ENCODE measurements at regions not wholly inside any gene's neighbourhood (a gene's known extent, or its start where the extent isn't known, plus 50 kb on each side); places are given as distances from the start of the nearest gene placed in this dataset.

GRCh38 chr17:55642741-55643140 lies 79.9 kb downstream of the TMEM100 start:
- H3K4me3 ChIP-seq (ENCODE audit: low read depth in 2 of 2, low read length in 1 of 2), result no peak overlapping the region
- CTCF ChIA-PET, result interaction anchor here (0.9 to 6.0 kb wide), 9 partner anchors 9 to 139 kb away, joined by 3 to 96 read pairs (median 14); no protein-coding TSS in a partner anchor

GRCh38 chr17:55641676-55642081 lies 81.0 kb downstream of the TMEM100 start:
- Histone ChIP-seq H3K79me2 (ENCODE audit: insufficient read depth) (no peaks in the 10 kb centered on the region), H3K27me3 (ENCODE audit: insufficient read depth) (no peaks in the 10 kb centered on the region; the same call in 1 of the 2 replicates), H3F3A (replicated peaks; ENCODE audit: insufficient read depth) (no peaks in the 10 kb centered on the region), H3K4me1 (ENCODE audit: control insufficient read depth in 1 of 2, insufficient read depth in 2 of 2, low read depth in 1 of 2, low read length in 1 of 2) (no peaks in the 10 kb centered on the region; a peak in 1 of 4 replicates), H3K9me2 (no peaks in the 10 kb centered on the region), H3K4me3 (ENCODE audit: low read depth in 2 of 2, low read length in 1 of 2) (no peak overlapping the region), H2AFZ (ENCODE audit: low read depth) (no peak overlapping the region), H3K4me2 (no peak overlapping the region), H3K9ac (no peak overlapping the region), H3K9me3 (no peaks in the 10 kb centered on the region), H4K20me1 (ENCODE audit: insufficient read depth) (no peaks in the 10 kb centered on the region), H3K27ac (ENCODE audit: low read depth in 2 of 2, low read length in 1 of 2) (no peak overlapping the region), H3K36me3 (replicated peaks in 1 of 2; ENCODE audit: control insufficient read depth in 1 of 2, insufficient read depth in 2 of 2, low read length in 1 of 2) (no peaks in the 10 kb centered on the region)
- 39% methylated on average over 3 of the region's 3 CpGs for WGBS (ENCODE audit: low lambda C conversion rate)
- CTCF ChIA-PET, result interaction anchor here (0.5 to 6.0 kb wide), 48 partner anchors 9 to 273 kb away, joined by 3 to 96 read pairs (median 4); partner anchors contain the start of genes PCTP and TMEM100
- DNase-seq, result peak; percentile 49
- TF ChIP-seq, protein P1, sequence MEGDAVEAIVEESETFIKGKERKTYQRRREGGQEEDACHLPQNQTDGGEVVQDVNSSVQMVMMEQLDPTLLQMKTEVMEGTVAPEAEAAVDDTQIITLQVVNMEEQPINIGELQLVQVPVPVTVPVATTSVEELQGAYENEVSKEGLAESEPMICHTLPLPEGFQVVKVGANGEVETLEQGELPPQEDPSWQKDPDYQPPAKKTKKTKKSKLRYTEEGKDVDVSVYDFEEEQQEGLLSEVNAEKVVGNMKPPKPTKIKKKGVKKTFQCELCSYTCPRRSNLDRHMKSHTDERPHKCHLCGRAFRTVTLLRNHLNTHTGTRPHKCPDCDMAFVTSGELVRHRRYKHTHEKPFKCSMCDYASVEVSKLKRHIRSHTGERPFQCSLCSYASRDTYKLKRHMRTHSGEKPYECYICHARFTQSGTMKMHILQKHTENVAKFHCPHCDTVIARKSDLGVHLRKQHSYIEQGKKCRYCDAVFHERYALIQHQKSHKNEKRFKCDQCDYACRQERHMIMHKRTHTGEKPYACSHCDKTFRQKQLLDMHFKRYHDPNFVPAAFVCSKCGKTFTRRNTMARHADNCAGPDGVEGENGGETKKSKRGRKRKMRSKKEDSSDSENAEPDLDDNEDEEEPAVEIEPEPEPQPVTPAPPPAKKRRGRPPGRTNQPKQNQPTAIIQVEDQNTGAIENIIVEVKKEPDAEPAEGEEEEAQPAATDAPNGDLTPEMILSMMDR (IDR thresholded peaks at IDR 0.05), result peak; percentile 78
- TF ChIP-seq TCF12 (IDR thresholded peaks at IDR 0.05), result no peak
- TF ChIP-seq RAD21 (IDR thresholded peaks at IDR 0.05; ENCODE audit: low read length), result peak; percentile 78
- TF ChIP-seq NRF1 (IDR thresholded peaks at IDR 0.05; ENCODE audit: low read depth, low read length), result no peak
- TF ChIP-seq SMC3 (IDR thresholded peaks at IDR 0.05; ENCODE audit: low read depth, low read length), result peak; percentile 76
- TF ChIP-seq POLR2AphosphoS5 (IDR thresholded peaks at IDR 0.05; ENCODE audit: low read depth, low read length), result no peak
- no peak for TF ChIP-seq IRF3 (IDR thresholded peaks at IDR 0.05; ENCODE audit: low read depth, low read length)
- TF ChIP-seq FOXJ3 (CRISPR knock-in tag; IDR thresholded peaks at IDR 0.05), result no peak
- POLR2A ChIA-PET, result no interaction called here

More at GRCh38 chr17:55642741-55643140, 79.9 kb downstream of the TMEM100 start:
- no peaks in the 10 kb centered on the region for H3F3A ChIP-seq (replicated peaks; ENCODE audit: insufficient read depth)
- no peaks in the 10 kb centered on the region; the same call in 1 of the 2 replicates for H3K27me3 ChIP-seq (ENCODE audit: insufficient read depth)
- no peaks in the 10 kb centered on the region for H3K9me3 ChIP-seq
- H2AFZ ChIP-seq (ENCODE audit: low read depth), result no peak overlapping the region
- TF ChIP-seq, protein P1 (IDR thresholded peaks at IDR 0.05), result no peak
- WGBS (ENCODE audit: low lambda C conversion rate), result 74% methylated on average over 1 of the region's 1 CpG
- DNase-seq, result no peak
- POLR2A ChIA-PET, result no interaction called here
- H3K36me3 ChIP-seq (replicated peaks in 1 of 2; ENCODE audit: control insufficient read depth in 1 of 2, insufficient read depth in 2 of 2, low read length in 1 of 2), result no peaks in the 10 kb centered on the region
- H3K9me2 ChIP-seq, result no peaks in the 10 kb centered on the region
- no peak overlapping the region for H3K9ac ChIP-seq
- H3K4me2 ChIP-seq, result no peak overlapping the region
- H3K79me2 ChIP-seq (ENCODE audit: insufficient read depth), result no peaks in the 10 kb centered on the region
- peaks cover 0 to 2% of the 10 kb centered on the region in 2 experiments; a peak in 1 of 4 replicates for H3K4me1 ChIP-seq (ENCODE audit: control insufficient read depth in 1 of 2, insufficient read depth in 2 of 2, low read depth in 1 of 2, low read length in 1 of 2)
- no peaks in the 10 kb centered on the region for H4K20me1 ChIP-seq (ENCODE audit: insufficient read depth)
- no peak overlapping the region for H3K27ac ChIP-seq (ENCODE audit: low read depth in 2 of 2, low read length in 1 of 2)
